ENCODE measurements at regions not wholly inside any gene's neighbourhood (a gene's known extent, or its start where the extent isn't known, plus 50 kb on each side); places are given as distances from the start of the nearest gene placed in this dataset.

- TF ChIP-seq CTCF (IDR thresholded peaks at IDR 0.05): no peak
- Histone ChIP-seq H3K36me3 (no peaks in the 10 kb centered on the region), H3K9me3 (no peaks in the 10 kb centered on the region), H3K4me3 (peak overlapping the region; percentile 54), H3K27me3 (replicated peaks; ENCODE audit: insufficient read depth) (no peaks in the 10 kb centered on the region), H3K4me1 (ENCODE audit: control insufficient read depth in 1 of 2, low read depth in 2 of 2) (peaks cover 7 to 55% of the 10 kb centered on the region in 2 donors), H3K27ac (peak overlapping the region; percentile 70 to 86)
- DNase-seq (ENCODE audit: low spot score): peak; percentile 32
- peak; percentile 87 for ATAC-seq (ENCODE audit: insufficient number of reproducible peaks, low FRiP score, low read depth)
Measured at GRCh38 chr5:96247097-96247701, 185.8 kb downstream of the PCSK1 start.

- ATAC-seq (ENCODE audit: insufficient number of reproducible peaks, low FRiP score, low read depth) (no peak), DNase-seq (ENCODE audit: low spot score) (no peak)
- H3K36me3 ChIP-seq: no peaks in the 10 kb centered on the region
- H3K27me3 ChIP-seq (replicated peaks; ENCODE audit: insufficient read depth): no peaks in the 10 kb centered on the region
- peaks cover 7 to 55% of the 10 kb centered on the region in 2 donors for H3K4me1 ChIP-seq (ENCODE audit: control insufficient read depth in 1 of 2, low read depth in 2 of 2)
- no peaks in the 10 kb centered on the region for H3K9me3 ChIP-seq
- H3K4me3 ChIP-seq: no peak overlapping the region
- no peak overlapping the region for H3K27ac ChIP-seq
- no peak for TF ChIP-seq CTCF (IDR thresholded peaks at IDR 0.05)
Measured at GRCh38 chr5:96245140-96246091, 187.6 kb downstream of the PCSK1 start.

GRCh38 chr5:96244696-96245095, 188.4 kb downstream of the PCSK1 start:
- Histone ChIP-seq H3K9me3 (no peaks in the 10 kb centered on the region), H3K27me3 (replicated peaks; ENCODE audit: insufficient read depth) (no peaks in the 10 kb centered on the region), H3K4me3 (no peak overlapping the region), H3K27ac (no peak overlapping the region), H3K4me1 (ENCODE audit: control insufficient read depth in 1 of 2, low read depth in 2 of 2) (peaks cover 7 to 55% of the 10 kb centered on the region in 2 donors), H3K36me3 (no peaks in the 10 kb centered on the region)
- DNase-seq (ENCODE audit: low spot score) (no peak), ATAC-seq (ENCODE audit: insufficient number of reproducible peaks, low FRiP score, low read depth) (no peak)
- TF ChIP-seq CTCF (IDR thresholded peaks at IDR 0.05): no peak

GRCh38 chr5:96243862-96244261, 189.2 kb downstream of the PCSK1 start:
- no peaks in the 10 kb centered on the region for H3K36me3 ChIP-seq
- no peak for TF ChIP-seq CTCF (IDR thresholded peaks at IDR 0.05)
- ATAC-seq (ENCODE audit: insufficient number of reproducible peaks, low FRiP score, low read depth) (no peak), DNase-seq (ENCODE audit: low spot score) (no peak)
- H3K4me1 ChIP-seq (ENCODE audit: control insufficient read depth in 1 of 2, low read depth in 2 of 2): peaks cover 7 to 52% of the 10 kb centered on the region in 2 donors
- H3K4me3 ChIP-seq: no peak overlapping the region
- no peaks in the 10 kb centered on the region for H3K27me3 ChIP-seq (replicated peaks; ENCODE audit: insufficient read depth)
- H3K9me3 ChIP-seq: no peaks in the 10 kb centered on the region
- H3K27ac ChIP-seq: no peak overlapping the region

GRCh38 chr5:96243203-96243602, 189.8 kb downstream of the PCSK1 start:
- no peak for DNase-seq (ENCODE audit: low spot score)
- Histone ChIP-seq H3K27me3 (replicated peaks; ENCODE audit: insufficient read depth) (no peaks in the 10 kb centered on the region), H3K36me3 (no peaks in the 10 kb centered on the region), H3K9me3 (no peaks in the 10 kb centered on the region), H3K27ac (no peak overlapping the region), H3K4me3 (no peak overlapping the region), H3K4me1 (ENCODE audit: control insufficient read depth in 1 of 2, low read depth in 2 of 2) (peaks cover 6 to 46% of the 10 kb centered on the region in 2 donors)
- ATAC-seq (ENCODE audit: insufficient number of reproducible peaks, low FRiP score, low read depth): no peak
- TF ChIP-seq CTCF (IDR thresholded peaks at IDR 0.05): no peak

Measured in thoracic aorta (tissue), 2 donors.